Thyroid gland (tissue), 4 donors: ENCODE measurements at regions not wholly inside any gene's neighbourhood (a gene's known extent, or its start where the extent isn't known, plus 50 kb on each side); places are given as distances from the start of the nearest gene placed in this dataset.

ENCODE experiments used
- POLR2A ChIP-seq, 2 donors: fragments of 450-650 bp; IDR thresholded peaks; one replicate each; pipeline ENCODE4 v1.6.1; 2017; ENCODE audit warnings: antibody characterized with exemption in 2 of 2, mild to moderate bottlenecking in 2 of 2, moderate library complexity in 1 of 2
- TF ChIP-seq, protein P1 (sequence below), 6 experiments: fragments of 200-600 bp in 3 of 6; fragments of 450-650 bp in 3 of 6; sonication (generic) in 3 of 6; IDR thresholded peaks; one replicate each; pipeline ENCODE4 v1.5.1; 2016 to 2019; ENCODE audit warnings: antibody characterized with exemption in 6 of 6, mild to moderate bottlenecking in 2 of 6, inconsistent platforms in 1 of 6, moderate library complexity in 1 of 6

- no peak for TF ChIP-seq POLR2A (IDR thresholded peaks at IDR 0.05)
- TF ChIP-seq, protein P1, sequence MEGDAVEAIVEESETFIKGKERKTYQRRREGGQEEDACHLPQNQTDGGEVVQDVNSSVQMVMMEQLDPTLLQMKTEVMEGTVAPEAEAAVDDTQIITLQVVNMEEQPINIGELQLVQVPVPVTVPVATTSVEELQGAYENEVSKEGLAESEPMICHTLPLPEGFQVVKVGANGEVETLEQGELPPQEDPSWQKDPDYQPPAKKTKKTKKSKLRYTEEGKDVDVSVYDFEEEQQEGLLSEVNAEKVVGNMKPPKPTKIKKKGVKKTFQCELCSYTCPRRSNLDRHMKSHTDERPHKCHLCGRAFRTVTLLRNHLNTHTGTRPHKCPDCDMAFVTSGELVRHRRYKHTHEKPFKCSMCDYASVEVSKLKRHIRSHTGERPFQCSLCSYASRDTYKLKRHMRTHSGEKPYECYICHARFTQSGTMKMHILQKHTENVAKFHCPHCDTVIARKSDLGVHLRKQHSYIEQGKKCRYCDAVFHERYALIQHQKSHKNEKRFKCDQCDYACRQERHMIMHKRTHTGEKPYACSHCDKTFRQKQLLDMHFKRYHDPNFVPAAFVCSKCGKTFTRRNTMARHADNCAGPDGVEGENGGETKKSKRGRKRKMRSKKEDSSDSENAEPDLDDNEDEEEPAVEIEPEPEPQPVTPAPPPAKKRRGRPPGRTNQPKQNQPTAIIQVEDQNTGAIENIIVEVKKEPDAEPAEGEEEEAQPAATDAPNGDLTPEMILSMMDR (IDR thresholded peaks at IDR 0.05) = no peak
Observed at GRCh38 chr14:38704220-38704619, 398.8 kb downstream of the SEC23A start.
